ENCODE measurements at regions not wholly inside any gene's neighbourhood (a gene's known extent, or its start where the extent isn't known, plus 50 kb on each side); places are given as distances from the start of the nearest gene placed in this dataset.

- H3K4me3 ChIP-seq (ENCODE audit: extremely low read depth in 1 of 4, insufficient read depth in 2 of 4, low read depth in 3 of 4, low read length in 4 of 4), result no peak overlapping the region
- no peaks in the 10 kb centered on the region for H3K79me2 ChIP-seq (ENCODE audit: control insufficient read depth in 1 of 2, insufficient read depth in 2 of 2, low read length in 2 of 2)
- ChIA-PET POLR2A (ENCODE audit: partially characterized antibody) (no interaction called here), CTCF (ENCODE audit: partially characterized antibody) (interaction anchor here (1.0 kb wide), 1 partner anchor 297 kb away, joined by 3 read pairs; no protein-coding TSS in a partner anchor)
- no peak overlapping the region for H2BK15ac ChIP-seq (ENCODE audit: low read length)
- H3K4me1 ChIP-seq (replicated peaks in 1 of 4; ENCODE audit: control insufficient read depth in 3 of 4, insufficient read depth in 4 of 4, low read length in 3 of 4), result peaks cover 0 to 8% (median 6%) of the 10 kb centered on the region in 4 experiments; a peak in 4 of 7 replicates
- no peak for FAIRE-seq
- H3K27ac ChIP-seq (ENCODE audit: low read depth, low read length), result no peak overlapping the region
- no peak overlapping the region for H4K8ac ChIP-seq (ENCODE audit: extremely low read depth, insufficient read depth, low read length)
- no peak overlapping the region for H2BK5ac ChIP-seq (ENCODE audit: low read depth, low read length)
- H3K56ac ChIP-seq (replicated peaks; ENCODE audit: insufficient read length, low read depth, low read length), result no peak overlapping the region
- no peak overlapping the region for H3K14ac ChIP-seq (ENCODE audit: insufficient read length)
- H4K5ac ChIP-seq (ENCODE audit: insufficient read length, low read depth, low read length), result no peak overlapping the region
- H3K36me3 ChIP-seq (ENCODE audit: control insufficient read depth in 2 of 4, insufficient read depth in 4 of 4, low read length in 3 of 4), result no peaks in the 10 kb centered on the region
- DNase-seq (ENCODE audit: low read depth in 1 of 2, low spot score in 2 of 2), result no peak
- no peak overlapping the region for H2AK5ac ChIP-seq (ENCODE audit: low read depth, low read length)
- no peak overlapping the region for H4K91ac ChIP-seq (replicated peaks; ENCODE audit: insufficient read length, low read length)
- TF ChIP-seq SAP30 (IDR thresholded peaks at IDR 0.05; ENCODE audit: insufficient read depth, insufficient replicate concordance, low read length), result no peak
- no peak for TF ChIP-seq EGR1 (IDR thresholded peaks at IDR 0.05; ENCODE audit: borderline replicate concordance, low read depth, low read length)
- no peak overlapping the region for H3K23ac ChIP-seq (ENCODE audit: insufficient read length)
- H2AFZ ChIP-seq (ENCODE audit: low read length), result no peak overlapping the region
- no peak overlapping the region for H2BK12ac ChIP-seq (ENCODE audit: low read depth, low read length)
- no peak overlapping the region for H2BK120ac ChIP-seq (replicated peaks; ENCODE audit: low read depth, low read length)
- no peaks in the 10 kb centered on the region; a peak in 2 of 7 replicates for H3K27me3 ChIP-seq (replicated peaks in 1 of 4; ENCODE audit: control insufficient read depth in 3 of 4, extremely low read depth in 1 of 4, insufficient read depth in 3 of 4, low read length in 3 of 4)
- no peak overlapping the region for H3K4me2 ChIP-seq (ENCODE audit: insufficient read depth in 1 of 2, low read depth in 2 of 2, low read length in 2 of 2)
- no peak overlapping the region for H3K9ac ChIP-seq (replicated peaks in 1 of 4; ENCODE audit: extremely low read depth in 1 of 4, low read depth in 3 of 4, low read length in 3 of 4)
- no peaks in the 10 kb centered on the region for H3K79me1 ChIP-seq (ENCODE audit: low read depth, low read length)
- no peaks in the 10 kb centered on the region for H3K9me3 ChIP-seq (ENCODE audit: insufficient read depth in 2 of 2, low read depth in 1 of 2, low read length in 1 of 2)
- H3K18ac ChIP-seq (ENCODE audit: extremely low read depth, low read length), result no peak overlapping the region
- no peaks in the 10 kb centered on the region for H3K23me2 ChIP-seq (ENCODE audit: low read depth, low read length)
- no peaks in the 10 kb centered on the region for H4K20me1 ChIP-seq (replicated peaks in 1 of 2; ENCODE audit: control insufficient read depth in 1 of 2, insufficient read depth in 2 of 2, low read length in 2 of 2)
- H3K4ac ChIP-seq (replicated peaks; ENCODE audit: insufficient read length, low read depth, low read length), result no peak overlapping the region
- H2BK20ac ChIP-seq (ENCODE audit: low read length), result no peak overlapping the region
These were observed 571.6 kb upstream of the JAG1 start for GRCh38 chr20:11245431-11245830.

Measured in H1 (cell line).